Sigmoid colon (tissue), 6 donors: ENCODE measurements at regions not wholly inside any gene's neighbourhood (a gene's known extent, or its start where the extent isn't known, plus 50 kb on each side); places are given as distances from the start of the nearest gene placed in this dataset.

Experiments used
- DNase-seq: peaks from one replicate; pipeline ENCODE4 v3.0.0-alpha.2; 2019
- H3K27ac ChIP-seq, 4 donors: fragments of 200-600 bp; sonication (generic); one replicate each; pipeline ENCODE4 v1.5.1; 2016 to 2019; ENCODE audit warnings: mild to moderate bottlenecking in 1 of 4
- H3K27me3 ChIP-seq, 3 donors: fragments of 200-600 bp; sonication (generic); one replicate each; pipeline ENCODE4 v1.5.1; 2019; ENCODE audit warnings: mild to moderate bottlenecking in 1 of 3
- H3K36me3 ChIP-seq, 4 donors: fragments of 200-600 bp; sonication (generic); one replicate each; pipeline ENCODE4 v1.5.1; 2016 to 2019
- H3K4me1 ChIP-seq, 4 donors: fragments of 200-600 bp; sonication (generic); one replicate each; pipeline ENCODE4 v1.5.1; 2017 to 2019
- H3K4me3 ChIP-seq, 4 donors: fragments of 200-600 bp; sonication (generic); one replicate each; pipeline ENCODE4 v1.5.1; 2017 to 2019; ENCODE audit warnings: mild to moderate bottlenecking in 2 of 4, moderate library complexity in 1 of 4
- H3K9me3 ChIP-seq, 4 donors: fragments of 200-600 bp in 3 of 4; sonication (generic) in 3 of 4; one replicate each; pipeline versions ENCODE4 v1.5.1 to v1.6.1; 2013 to 2019
- EP300 ChIP-seq, 4 donors: sonication (generic); formaldehyde crosslinking; IDR thresholded peaks; one replicate each; pipeline ENCODE4 v1.6.1; 2017; ENCODE audit warnings: antibody characterized with exemption in 4 of 4
- POLR2A ChIP-seq, 2 donors: fragments of 450-650 bp; IDR thresholded peaks; one replicate each; pipeline ENCODE4 v1.6.1; 2016; ENCODE audit warnings: antibody characterized with exemption in 2 of 2, mild to moderate bottlenecking in 2 of 2, moderate library complexity in 2 of 2
- POLR2AphosphoS5 ChIP-seq, 4 donors: sonication (generic); formaldehyde crosslinking; IDR thresholded peaks; one replicate each; pipeline ENCODE4 v1.6.1; 2017; ENCODE audit warnings: antibody characterized with exemption in 4 of 4
- WGBS, 2 donors: extraction: QIAGEN DNeasy Blood & Tissue Kit; methylation state at CpG; one replicate each; pipeline ENCODE4 v1.1.7; 2013; 5-methylcytosine and 5-hydroxymethylcytosine counted together
- intact Hi-C: fragments of 100-400 bp; cut with DNase I; formaldehyde crosslinking; loops from one replicate; pipeline ENCODE4 v1.15.1; 2023
- TF ChIP-seq, protein P1 (sequence below), 4 experiments: fragments of 450-650 bp in 3 of 4; fragments of 200-600 bp in 1 of 4; IDR thresholded peaks; one replicate each; pipeline ENCODE4 v1.5.1; 2016 to 2019; ENCODE audit warnings: antibody characterized with exemption in 4 of 4, mild to moderate bottlenecking in 3 of 4, moderate library complexity in 2 of 4
- donor health status: healthy with polysubstance abuse.
- donor health status: healthy.

DNA sequence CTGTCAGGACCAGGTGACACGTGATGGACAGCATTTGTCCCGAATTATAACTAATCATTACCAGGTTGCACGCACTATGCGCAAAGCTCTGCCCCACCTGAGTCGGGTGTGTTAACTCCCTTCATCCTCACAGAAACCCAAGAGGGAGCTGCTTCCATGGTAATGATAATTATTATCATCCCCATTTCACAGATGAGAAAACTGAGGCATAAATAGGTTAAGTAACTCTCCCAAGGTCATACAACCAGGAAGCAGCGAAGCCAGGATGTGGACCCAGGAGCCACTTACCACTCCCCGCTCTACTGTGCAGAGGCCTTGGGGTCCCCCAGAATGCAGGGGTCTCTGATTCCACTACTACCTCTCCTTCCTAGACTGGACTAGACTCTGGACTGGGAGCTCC, 76.7 kb upstream of the TARDBP start:
- 35 to 77% methylated on average over 7 of the region's 7 CpGs for WGBS, 2 donors
- no peak for TF ChIP-seq EP300 (IDR thresholded peaks at IDR 0.05)
- no peak for TF ChIP-seq POLR2AphosphoS5 (IDR thresholded peaks at IDR 0.05)
- TF ChIP-seq, protein P1, sequence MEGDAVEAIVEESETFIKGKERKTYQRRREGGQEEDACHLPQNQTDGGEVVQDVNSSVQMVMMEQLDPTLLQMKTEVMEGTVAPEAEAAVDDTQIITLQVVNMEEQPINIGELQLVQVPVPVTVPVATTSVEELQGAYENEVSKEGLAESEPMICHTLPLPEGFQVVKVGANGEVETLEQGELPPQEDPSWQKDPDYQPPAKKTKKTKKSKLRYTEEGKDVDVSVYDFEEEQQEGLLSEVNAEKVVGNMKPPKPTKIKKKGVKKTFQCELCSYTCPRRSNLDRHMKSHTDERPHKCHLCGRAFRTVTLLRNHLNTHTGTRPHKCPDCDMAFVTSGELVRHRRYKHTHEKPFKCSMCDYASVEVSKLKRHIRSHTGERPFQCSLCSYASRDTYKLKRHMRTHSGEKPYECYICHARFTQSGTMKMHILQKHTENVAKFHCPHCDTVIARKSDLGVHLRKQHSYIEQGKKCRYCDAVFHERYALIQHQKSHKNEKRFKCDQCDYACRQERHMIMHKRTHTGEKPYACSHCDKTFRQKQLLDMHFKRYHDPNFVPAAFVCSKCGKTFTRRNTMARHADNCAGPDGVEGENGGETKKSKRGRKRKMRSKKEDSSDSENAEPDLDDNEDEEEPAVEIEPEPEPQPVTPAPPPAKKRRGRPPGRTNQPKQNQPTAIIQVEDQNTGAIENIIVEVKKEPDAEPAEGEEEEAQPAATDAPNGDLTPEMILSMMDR (IDR thresholded peaks at IDR 0.05), result no peak
- TF ChIP-seq POLR2A (IDR thresholded peaks at IDR 0.05), result no peak

DNA sequence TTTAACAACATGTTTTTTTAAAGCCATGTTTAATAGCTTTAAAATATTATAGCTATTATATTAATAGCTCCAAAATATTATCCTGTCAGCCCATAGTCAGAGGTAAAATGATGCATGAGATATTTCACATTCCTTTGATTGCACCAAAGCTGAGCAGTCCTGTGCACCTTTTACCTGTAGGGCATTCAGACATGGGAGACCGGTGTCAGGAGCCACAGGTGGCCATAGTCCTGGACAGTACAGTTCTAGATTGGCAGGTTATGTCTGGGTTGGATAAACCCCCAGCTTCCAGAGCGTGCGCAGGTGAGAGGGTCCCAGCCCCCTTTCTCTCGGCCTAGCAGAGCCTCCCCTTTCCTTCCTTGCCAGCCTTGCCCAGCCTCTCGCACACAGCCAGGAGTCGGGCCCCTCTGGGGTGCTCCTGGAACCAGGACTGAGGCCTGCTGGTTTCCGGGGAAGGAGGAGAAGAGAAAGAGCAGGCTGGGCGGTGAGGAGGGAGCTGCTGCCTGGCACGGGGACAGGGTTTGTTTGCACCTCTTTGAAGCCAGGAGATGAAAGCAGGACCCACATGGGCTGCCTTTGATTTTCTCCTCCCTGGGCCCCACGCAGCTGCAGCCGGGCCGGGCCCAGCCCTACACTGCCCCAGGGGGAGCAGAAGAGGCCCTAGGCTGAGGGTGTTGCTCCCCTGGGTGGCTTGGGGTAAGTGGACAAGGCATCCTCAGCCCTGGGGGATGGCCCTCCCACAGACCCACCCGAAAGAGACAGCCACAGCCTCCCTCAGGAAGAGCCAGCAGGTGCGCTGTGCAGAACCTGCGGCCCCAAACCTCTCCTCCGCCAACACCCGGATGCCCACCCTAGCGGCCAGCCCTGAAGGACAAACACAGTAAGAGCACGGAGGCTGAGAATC, 75.2 kb upstream of the TARDBP start:
- intact Hi-C loops, result no loop called here
- no peak for DNase-seq
- no peak overlapping the region for H3K4me3 ChIP-seq
- peaks cover 0 to 4% (median 0%) of the 10 kb centered on the region in 3 donors for H3K27me3 ChIP-seq
- H3K27ac ChIP-seq, result no peak overlapping the region
- H3K4me1 ChIP-seq, result peaks cover 0 to 16% (median 10%) of the 10 kb centered on the region in 4 donors
- TF ChIP-seq EP300 (IDR thresholded peaks at IDR 0.05) (no peak), POLR2AphosphoS5 (IDR thresholded peaks at IDR 0.05) (no peak), POLR2A (IDR thresholded peaks at IDR 0.05) (no peak)
- TF ChIP-seq, protein P1 (IDR thresholded peaks at IDR 0.05), result no peak
- no peaks in the 10 kb centered on the region for H3K36me3 ChIP-seq
- WGBS, 2 donors, result 23 to 53% methylated on average over 19 of the region's 19 CpGs
- no peaks in the 10 kb centered on the region for H3K9me3 ChIP-seq

More for the DNA sequence above, 76.7 kb upstream of the TARDBP start:
- Histone ChIP-seq H3K36me3 (no peaks in the 10 kb centered on the region), H3K27ac (no peak overlapping the region), H3K9me3 (no peaks in the 10 kb centered on the region), H3K4me1 (peaks cover 0 to 8% (median 3%) of the 10 kb centered on the region in 4 donors), H3K4me3 (no peak overlapping the region), H3K27me3 (no peaks in the 10 kb centered on the region)
- no peak for DNase-seq
- intact Hi-C loops, result no loop called here

DNA sequence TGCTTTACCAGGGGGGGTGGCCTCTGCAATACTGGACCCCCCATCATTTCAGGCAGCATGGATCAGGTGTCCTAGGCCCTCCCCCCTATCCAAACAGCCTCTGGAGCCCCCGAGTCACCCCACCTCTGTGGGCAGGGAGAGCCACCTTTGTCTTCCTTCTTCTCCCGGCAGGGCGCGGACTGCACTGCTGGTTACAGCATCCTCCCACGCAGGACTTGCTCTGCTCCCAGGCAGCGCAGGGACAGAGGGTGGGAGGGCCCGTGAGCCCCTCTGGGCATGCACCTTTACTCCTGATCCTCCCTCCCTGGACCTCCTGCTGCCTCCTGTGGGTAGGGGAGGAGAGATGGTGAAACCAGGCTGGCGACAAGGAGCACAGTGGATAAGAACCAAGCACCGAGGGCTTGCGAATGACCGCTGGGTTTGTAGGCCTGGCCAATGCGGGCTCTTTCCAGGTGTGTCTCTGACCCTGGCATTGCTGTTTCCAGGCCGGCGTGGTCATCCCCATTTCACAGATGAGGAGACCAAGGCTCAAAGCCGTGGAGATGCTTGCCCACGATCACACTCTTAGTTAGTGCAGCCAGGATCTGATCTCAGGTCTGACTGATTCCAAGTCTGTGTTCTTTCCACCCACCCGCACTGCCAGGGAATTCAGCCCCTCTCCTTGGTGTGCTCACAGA, 73.6 kb upstream of the TARDBP start:
- Histone ChIP-seq H3K4me1 (peaks cover 0 to 22% (median 13%) of the 10 kb centered on the region in 4 donors), H3K4me3 (no peak overlapping the region), H3K9me3 (no peaks in the 10 kb centered on the region), H3K36me3 (no peaks in the 10 kb centered on the region), H3K27ac (no peak overlapping the region), H3K27me3 (peaks cover 0 to 4% (median 0%) of the 10 kb centered on the region in 3 donors)
- intact Hi-C loops, result no loop called here
- TF ChIP-seq, protein P1 (IDR thresholded peaks at IDR 0.05), result no peak
- TF ChIP-seq POLR2AphosphoS5 (IDR thresholded peaks at IDR 0.05) (no peak), POLR2A (IDR thresholded peaks at IDR 0.05) (no peak), EP300 (IDR thresholded peaks at IDR 0.05) (no peak)
- DNase-seq, result no peak
- 84 to 91% methylated on average over 17 of the region's 17 CpGs for WGBS, 2 donors

DNA sequence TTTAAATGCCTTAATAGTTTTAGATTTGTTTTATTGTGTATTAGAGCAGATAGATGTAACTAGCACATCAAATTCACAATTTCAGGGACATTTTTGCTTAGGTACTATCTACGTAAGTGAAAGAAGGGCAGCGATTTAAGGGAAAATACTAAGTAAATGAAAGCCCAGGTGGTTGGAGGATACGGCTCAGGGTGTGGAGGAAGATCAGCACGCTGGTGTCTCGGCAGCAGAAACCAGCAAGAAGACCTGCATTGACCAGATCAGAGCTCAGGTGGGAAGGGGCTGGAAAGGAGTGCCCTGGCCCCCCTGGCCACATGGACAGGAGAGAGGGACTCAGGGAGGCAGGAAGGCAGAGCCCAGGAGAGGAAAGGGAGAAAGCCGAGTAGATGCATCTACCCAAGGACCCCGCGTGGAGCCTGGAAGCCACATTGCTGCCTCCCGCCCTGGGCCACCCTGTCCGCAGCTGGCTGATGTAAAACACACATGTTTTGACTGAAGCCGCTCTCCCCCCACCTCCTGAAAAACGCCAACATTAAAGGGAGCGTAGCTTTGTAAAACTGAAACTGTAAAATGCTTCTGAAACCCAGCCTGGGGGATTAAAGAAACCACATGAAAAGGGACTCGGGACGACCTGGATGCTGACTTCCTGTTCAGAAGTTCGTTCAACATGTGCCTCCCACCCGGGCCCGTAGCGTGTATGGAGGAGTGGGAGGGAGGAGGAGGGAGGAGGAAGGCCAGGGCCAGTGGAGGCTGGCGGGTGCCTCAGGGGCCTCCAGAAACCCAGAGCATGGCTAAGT, 72.6 kb upstream of the TARDBP start:
- TF ChIP-seq, protein P1 (IDR thresholded peaks at IDR 0.05), result no peak
- TF ChIP-seq POLR2AphosphoS5 (IDR thresholded peaks at IDR 0.05) (no peak), EP300 (IDR thresholded peaks at IDR 0.05) (no peak), POLR2A (IDR thresholded peaks at IDR 0.05) (no peak)
- 24 to 62% methylated on average over 20 of the region's 20 CpGs for WGBS, 2 donors
- DNase-seq, result no peak
- Histone ChIP-seq H3K27me3 (peaks cover 0 to 4% (median 0%) of the 10 kb centered on the region in 3 donors), H3K9me3 (no peaks in the 10 kb centered on the region), H3K4me3 (peak overlapping the region in 1 of 4 donors; percentile 11), H3K36me3 (no peaks in the 10 kb centered on the region), H3K27ac (no peak overlapping the region), H3K4me1 (peaks cover 0 to 30% (median 17%) of the 10 kb centered on the region in 4 donors)
- intact Hi-C loops, result loop anchor here (5.0 kb wide), 1 partner anchor 428 kb away; no protein-coding TSS in a partner anchor
